GM18520 (cell line): ENCODE measurements at regions not wholly inside any gene's neighbourhood (a gene's known extent, or its start where the extent isn't known, plus 50 kb on each side); places are given as distances from the start of the nearest gene placed in this dataset.

Experiments
- ATAC-seq: cut with Tn5 transposase; IDR thresholded peaks from one replicate; pipeline ENCODE4 v1.9.1; 2021; ENCODE audit not compliant: unreplicated experiment

DNA sequence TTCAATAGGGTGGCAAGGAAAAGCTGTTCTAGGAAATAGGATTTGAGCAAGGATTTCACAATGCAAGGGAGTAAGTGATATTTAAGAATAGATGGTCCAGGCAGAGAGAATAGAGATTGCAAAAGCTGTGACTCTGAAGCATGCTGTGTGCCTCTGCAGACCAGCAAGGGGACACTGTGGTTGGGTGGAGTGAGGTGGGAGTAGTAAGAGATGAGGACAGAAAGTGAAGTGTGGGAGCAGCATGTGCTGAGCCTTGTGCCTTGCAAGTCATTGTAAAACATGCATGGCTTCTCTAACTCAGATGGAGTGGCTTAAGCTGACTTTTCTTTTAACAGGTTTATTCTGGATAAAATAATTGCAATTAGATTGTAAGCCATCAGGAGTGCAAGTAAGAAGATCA, 442.4 kb downstream of the CCSER2 start:
- no peak for ATAC-seq

DNA sequence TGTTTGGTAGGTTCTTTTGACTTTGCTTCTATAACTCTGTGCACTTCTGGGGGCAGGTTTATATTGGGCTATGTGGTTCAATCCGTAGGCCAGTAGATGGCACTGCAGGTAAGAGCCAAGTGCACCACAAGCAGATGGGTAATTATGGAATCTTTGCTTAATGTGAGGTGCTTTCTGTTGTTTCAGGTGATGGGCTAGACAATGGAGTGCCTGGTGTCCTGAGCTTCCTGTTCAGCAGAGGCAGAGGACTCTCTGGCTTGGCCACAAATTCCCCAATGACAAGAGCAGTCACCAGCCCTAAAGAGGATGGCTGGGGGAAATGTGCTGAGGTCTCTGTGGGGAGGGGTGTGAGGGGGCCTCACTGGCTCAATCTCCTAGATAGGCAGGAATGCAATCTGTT, 455.0 kb downstream of the CCSER2 start:
- no peak for ATAC-seq

DNA sequence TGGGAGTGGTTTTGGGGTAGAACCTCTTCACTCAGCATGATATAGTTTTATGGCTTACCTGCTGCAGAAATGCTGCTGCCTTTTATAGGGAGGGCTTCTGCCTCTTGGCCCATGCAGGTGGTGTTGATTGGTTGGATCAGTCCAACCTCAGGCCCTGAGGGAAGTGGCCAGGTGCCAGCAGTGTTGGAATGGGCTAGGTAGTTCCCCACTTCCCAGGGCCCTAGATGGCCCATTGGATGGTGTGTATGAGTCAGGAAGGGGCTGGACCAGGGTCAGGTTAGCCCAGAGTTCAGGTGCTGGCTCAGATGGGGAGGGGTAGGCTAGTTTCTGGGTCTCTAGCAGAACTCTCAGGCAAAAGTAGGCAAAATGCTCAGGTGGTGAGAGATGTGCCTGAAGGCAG, 455.5 kb downstream of the CCSER2 start:
- ATAC-seq = no peak

DNA sequence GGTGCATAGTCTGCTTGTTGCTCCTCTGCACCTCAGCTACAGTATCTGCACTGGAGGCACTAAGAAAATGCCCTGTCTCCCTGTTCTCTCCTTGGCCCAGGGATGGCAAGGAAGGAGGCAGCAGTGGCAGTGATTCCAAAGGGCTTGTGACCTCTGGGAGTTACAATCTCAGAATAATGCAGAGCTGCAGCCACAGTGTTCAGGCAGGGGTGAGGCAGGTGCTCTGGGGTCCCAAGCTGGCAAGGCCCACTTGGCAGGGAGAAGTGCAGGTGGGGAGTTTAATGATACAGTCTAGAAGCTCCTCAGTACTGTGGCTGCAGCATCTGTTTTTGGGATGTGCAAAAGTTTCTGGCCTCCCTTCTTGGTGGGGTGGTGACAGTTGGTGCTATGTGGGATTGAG, 456.4 kb downstream of the CCSER2 start:
- ATAC-seq = no peak

DNA sequence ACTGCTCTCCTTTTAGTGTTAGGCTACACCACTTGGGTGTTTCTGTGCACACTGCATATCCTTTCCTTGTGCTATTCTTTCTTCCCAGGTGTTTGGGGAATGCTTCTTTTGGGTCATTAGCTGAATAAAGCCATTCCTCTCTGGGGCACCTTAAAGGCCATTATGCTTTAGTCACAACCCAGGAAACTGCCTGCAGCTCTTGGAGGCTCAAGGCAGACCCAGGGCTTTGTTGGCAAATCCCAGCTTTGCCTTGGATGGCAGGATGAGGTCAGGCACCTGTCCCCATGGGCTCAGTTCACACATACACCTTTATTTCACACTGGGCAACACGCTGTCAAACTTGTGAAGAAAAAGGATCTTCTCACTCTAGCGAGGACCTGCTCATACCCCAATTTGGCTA, 460.6 kb downstream of the CCSER2 start:
- no peak for ATAC-seq

DNA sequence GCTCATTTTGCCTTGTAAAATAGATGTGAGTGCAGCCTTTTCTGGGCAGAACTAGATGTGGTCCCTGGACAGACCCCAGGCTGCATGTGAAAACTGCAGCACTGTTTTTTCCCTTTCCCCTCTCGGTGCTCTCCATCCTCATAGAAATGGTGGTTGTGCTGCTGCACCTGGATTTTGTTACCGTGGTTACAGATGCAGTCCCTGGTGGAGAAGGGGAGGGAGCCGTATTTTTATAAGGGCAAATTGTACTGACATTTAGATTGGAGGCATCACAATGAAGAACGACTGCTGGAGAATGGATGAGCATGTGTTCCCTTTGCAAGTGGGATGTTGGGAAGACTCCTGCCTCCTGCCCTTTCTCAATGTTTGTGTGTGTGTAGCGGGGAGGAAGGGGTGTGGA, 469.9 kb downstream of the CCSER2 start:
- no peak for ATAC-seq

DNA sequence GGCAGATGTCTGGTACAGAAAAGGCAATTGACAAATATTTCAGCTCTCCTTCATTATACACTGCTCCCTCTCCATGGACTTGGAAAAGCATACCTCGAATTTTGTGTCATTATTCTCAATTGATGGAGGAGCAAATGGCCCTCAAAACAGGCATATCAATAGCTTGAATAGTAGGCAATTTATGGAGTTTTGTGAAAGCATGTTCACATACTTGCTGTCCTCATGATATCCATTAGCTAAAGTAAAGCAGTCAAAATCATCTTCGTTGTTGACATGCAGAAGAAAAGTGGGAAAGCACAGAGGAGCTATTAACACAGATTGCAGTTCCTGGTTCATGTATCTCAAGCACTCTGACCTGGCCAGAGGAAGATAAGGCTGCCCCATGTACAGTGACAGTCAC, 472.8 kb downstream of the CCSER2 start:
- ATAC-seq = no peak

DNA sequence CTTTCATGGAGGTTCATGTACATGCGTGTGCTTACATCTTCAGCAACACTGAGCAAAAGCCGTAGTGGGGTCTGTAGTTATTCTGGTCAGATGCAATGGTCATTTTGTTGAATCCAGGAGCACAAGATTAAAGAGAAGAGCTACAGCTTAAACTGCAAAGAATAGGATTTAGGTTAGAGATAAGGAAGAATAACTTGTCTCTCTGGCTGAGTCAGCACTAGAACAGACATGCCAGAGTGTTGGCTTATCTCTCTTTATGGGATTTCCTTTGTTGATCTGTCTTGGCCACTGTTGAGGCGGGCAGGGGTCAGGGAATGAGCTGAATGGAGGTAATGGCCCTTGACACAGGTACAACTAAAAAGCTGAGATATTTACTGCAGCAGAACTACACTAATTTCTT, 473.5 kb downstream of the CCSER2 start:
- no peak for ATAC-seq

DNA sequence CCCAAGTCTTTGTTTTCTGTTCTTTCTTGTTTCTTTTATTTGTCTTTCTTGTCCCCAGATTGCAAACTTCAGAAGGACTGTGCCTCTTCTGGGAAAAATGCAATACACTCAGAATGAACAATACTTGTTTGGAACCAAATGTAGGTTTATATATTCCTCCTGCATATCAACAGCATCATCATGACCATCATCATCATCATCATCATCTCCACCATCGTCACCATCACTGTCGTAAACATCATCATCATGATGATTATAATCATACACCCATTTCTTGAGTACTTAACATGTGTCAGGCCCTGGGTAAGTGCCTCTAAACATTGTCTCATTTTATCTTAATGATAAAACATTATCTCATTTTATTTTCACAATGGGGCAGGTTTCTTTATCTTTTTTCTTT, 476.8 kb downstream of the CCSER2 start:
- no peak for ATAC-seq

DNA sequence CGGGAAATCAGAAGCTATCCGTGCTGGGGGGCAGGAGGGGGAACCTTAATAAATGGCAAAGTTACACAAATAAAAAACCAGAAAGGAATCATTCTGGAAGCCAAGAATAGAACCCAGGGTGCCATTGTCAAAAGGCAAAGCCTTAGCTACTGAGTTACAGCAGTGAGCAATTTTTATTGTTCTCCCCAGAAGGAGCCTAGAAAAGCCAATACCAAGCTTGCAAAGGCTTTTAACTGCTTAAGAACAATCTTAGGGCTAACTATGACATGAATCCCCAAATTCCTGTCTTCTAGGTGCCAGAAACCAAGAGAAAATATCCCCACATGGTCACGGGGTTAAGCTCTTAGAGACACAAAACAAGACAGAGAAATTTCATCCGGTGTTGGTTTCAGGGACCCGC, 482.7 kb downstream of the CCSER2 start:
- no peak for ATAC-seq

DNA sequence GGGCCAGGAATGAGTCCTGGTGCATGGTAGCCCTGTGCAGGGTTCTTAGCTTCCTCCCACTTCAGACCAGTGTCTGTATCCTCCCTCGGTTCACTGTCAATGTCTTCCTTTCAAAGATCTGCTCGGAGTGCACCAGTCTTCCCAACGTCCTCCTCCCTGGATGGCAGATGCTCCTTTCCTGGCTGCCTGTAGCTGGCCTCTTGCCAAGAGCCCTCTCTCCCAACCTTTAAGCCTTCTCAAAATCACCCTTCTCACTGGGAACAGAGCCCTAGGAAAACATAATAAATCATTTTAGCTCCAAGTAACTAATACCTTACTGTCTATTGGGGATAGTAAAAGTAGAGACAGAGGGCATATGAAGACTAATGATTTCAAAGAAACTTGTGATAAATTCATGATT, 490.6 kb downstream of the CCSER2 start:
- ATAC-seq = no peak

DNA sequence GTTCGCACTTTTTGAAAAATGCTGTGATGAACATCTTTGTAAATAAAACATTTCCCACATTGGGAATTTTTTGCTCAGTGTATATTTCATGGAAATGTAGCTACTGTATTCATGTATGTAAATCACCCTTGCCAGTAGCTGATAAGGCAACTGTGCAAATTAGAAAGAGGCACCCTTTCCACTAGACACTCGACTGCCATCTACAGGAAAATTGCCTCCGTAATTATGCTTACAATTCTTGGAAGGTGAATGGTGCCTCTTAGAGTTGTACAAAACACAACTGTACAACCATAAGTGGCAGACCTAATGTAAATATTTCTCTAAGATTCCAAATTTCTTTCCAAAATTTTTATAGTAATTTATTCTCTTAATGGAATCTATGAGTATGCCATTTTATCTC, 491.7 kb downstream of the CCSER2 start:
- ATAC-seq = no peak

DNA sequence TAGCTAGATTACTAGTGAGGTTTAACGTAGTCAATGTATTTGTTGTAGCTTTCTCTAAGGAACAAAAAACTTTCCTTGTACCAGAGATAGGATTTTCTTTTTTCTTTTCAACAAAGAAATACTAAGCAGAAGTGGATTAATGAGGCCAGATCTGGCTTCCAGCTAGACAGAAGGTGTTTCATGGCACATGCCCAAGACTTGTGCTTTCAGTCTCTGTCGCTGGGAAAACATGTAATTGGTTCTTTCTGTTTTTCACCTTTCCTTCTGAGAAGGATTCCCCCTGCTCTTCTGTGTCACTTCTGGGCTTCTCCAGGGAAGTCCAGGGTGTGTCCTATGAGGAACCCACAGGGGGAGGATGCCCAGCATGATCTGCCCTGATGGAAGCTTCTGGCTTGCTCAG, 492.2 kb downstream of the CCSER2 start:
- ATAC-seq = no peak

DNA sequence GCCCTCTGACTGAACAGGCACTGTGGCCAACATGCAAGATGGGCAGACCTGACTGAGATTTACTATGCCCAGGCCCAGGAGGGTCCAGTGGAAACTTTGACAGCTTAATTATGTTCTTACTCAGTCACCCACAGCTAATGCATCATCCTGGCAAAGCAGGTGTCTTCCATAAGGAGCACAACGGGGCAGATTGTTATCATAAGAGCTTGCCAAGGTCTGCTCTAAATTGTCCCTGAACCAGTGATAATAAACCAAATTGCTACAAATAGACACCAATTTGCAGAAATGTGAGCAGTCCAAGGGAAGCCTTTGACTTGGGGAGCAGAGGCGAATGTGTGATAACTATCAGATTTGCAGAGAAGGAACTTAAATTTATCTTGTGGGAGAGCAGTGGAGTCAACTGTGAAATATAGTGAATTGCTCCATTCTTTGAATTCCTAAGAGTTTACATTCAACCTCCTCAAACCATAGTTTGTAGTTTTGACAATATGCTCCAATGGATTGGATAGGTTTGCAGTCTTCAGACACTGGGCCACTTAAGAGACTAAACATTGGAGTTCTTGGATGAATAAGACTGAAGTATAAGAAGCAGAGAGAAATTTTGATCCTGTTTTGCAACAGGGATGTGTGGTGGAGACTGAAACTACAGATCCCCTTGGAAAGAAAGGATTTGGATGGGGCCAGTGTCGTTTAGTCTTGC, 494.7 kb downstream of the CCSER2 start:
- ATAC-seq = no peak

DNA sequence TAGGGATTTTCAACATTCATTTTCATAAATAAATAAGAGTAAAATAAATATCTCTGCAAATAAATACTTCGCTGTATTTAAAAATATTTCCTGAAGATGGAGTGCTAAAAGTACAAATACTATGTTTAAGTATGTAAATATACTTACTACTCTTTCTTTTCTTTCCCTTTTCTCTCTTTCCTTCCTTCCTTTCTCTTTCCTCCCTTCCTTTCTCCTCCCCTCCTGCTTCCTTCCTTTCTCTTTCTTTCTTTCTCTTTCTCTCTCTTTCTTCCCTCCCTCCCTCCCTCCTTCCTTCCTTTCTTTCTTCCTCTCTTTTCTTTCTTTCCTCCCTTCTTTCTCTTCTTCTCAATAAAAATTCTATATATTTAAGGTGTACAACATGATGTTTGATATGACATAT, 496.1 kb downstream of the CCSER2 start:
- ATAC-seq = no peak

DNA sequence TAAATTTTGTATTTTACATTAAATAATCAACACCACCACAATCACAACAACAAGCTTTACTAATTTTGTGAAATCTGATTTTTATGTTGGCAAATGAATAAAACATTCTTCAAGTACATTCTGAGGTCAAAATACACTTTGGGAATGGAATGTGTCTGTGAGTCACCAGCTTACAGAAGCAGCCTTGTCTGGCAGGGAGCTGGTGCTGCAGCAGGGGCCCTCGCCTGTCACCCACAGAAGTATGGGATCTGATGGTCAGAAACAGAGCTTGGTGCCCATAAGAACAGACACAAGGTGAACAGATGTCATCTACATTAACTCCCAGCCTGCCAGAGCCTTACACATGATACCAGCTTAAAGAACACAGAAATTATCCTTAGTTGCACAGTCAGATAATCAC, 496.9 kb downstream of the CCSER2 start:
- no peak for ATAC-seq

DNA sequence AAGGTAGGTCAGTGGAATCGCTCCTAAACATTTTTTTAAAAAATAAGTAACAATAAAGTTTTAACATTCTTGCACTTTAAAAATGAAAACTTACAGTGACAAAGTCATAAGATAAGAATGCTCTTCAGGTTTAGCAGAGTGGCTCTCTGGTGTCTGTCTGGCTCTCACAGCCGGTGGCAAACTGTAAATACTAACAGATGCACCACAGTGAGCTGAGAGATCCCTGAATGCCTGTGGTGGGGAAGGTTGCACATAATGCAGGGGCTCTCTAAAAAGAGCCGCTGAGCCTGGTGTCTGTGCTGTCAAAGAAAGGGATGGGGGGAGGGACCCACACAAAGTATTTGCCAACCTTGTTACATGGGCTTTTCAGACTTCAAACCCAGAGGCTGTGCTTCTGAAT, 498.3 kb downstream of the CCSER2 start:
- ATAC-seq = no peak

DNA sequence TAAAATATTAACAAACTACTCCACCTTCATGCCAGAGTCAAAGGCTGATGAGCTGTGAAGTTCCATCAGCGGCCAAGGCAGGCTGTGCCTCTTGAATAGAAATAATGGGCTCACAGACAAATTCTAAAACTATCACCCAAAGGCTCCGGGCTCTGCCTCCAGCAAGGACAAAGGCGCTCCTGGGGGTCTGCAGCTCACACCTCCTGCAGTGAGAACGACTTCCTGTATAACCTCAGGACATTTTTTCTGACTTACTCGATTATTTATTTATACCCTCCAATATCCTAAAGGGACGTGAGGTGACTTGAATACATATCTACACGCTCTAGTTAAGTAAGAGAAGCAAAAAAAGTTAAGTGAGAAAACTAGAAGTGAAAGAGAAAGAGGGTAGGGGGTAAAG, 500.7 kb downstream of the CCSER2 start:
- ATAC-seq = no peak

DNA sequence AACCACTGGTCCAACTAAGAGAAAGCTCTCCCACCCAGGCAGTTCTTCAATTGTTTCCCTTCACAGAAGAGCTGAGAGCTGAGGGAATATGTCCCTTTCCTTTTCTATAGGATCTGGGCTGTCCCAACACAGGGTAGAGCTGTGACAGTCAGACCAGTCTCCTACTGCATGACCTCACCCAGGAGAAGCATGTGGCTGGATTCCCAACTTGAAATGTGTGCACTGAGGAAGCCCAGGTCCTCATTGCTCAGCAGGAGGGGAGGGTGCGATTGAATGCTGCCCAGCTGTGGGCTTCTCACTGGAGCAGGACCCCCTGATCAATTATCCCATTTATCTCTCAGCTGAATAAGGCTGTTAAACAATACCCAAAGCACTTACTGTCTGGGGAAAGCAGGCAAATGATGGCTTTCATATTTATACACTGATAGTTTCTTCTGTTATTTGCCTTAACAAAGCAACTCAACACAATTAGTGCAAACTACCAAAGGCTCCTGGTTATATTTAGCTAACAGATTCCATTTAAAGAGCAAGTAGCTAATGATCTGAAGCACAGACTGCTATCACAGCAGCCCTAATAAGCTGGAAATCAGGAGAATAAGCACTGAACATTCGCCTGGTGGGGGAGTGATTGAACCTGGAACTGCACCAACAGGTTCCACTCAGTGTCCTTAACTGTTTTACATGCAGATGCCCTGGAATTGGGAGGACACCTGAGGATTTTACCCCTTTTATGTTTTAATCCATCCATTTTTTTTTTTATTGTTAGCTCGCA, 508.8 kb downstream of the CCSER2 start:
- ATAC-seq = no peak

DNA sequence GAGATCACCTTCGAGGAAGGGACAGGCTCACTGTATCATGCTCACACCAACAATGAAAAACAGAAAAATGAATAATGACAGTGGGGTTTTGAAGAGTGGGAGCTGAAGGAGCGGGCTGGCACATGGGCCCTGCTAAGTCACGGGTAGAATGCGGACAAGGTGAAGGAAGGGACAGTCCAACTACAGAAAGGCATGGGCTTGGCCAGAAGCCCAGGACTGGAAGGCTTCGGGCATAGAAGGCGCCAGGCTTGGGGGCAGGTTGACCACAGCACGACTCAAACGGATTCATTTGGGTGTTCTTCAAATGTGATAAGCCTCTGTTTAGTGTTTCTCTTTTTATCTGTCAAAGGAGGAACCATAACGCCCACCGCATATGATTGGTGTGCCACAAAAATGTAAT, 509.5 kb downstream of the CCSER2 start:
- no peak for ATAC-seq

DNA sequence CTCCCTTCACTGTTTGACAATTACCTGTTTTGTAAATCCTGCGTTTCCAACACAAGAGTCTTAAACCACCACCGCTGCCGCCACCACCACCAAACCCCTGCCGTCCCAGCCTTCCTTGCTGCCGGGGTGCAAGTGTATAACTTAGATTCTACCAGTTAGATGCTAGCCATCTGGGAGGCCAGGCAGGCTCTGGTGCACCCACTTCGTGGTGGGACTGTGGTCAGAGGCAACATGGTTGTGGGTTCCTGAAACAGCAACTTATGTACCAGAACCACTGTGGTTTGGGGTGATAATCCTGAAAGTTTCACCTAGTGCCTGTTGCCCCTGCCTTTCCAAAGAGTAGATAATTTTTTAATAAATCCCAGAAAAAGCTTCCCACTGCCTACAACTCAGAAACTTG, 510.5 kb downstream of the CCSER2 start:
- no peak for ATAC-seq

DNA sequence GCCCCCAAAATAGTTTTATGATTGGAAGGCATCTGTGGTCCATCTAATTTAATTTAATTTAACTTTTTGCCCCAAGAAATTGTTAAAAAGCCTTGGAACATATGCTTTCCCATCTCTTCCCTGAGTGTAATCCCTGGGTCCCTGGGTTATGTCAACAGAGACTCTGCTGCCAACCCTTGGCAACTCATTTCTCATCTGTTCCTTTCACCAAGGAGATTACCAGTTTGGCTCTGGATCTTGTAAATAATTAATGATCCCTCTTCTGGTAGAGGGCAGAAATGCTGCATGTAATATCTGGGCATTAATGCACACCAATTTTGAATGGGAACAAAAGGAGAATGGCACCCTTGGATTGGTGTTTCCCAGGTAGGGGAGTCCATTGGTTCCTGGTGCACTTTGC, 514.2 kb downstream of the CCSER2 start:
- no peak for ATAC-seq

DNA sequence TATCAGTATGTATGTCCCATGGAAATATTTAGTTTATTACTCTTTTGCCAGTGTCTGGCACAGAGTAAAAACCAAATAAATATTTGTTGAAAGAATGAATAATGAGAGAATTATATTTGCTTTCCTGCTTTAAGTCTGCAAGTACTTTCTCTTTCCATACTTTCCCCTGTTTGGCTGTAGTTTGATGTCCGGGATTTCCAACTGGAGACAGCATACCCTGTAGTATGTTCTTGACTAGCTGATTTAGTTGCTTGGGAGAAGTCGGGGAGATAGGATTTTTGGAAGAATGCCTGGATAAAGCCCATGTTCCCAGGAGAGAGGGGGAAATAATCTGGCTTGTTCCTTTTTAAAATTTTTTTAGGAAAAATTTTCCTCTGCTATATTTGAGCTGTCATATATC, 516.1 kb downstream of the CCSER2 start:
- ATAC-seq = no peak
